ENCODE measurements at regions not wholly inside any gene's neighbourhood (a gene's known extent, or its start where the extent isn't known, plus 50 kb on each side); places are given as distances from the start of the nearest gene placed in this dataset.

DNA sequence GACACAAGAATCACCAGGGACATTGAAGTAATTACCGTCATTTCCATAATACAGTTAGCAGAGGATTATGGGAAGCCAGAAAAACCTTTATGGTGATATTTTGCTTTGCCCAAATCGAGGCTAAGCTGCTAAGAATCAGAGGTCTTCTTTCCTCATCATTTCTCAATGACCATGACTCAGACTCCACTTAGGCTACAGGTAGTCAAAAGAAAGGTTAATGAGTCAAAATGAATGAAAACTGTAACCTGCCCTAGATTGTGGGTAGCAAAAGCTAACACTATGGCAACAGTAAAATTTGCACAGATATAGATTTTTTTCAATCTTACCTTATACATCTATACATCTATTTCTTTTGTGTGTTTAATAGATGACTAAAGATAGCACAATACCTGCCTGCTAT, 185.8 kb downstream of the CARTPT start:
- Histone ChIP-seq H3K36me3 (replicated peaks in 1 of 2) (no peaks in the 10 kb centered on the region), H3K27ac (no peak overlapping the region), H3K27me3 (no peaks in the 10 kb centered on the region), H3K9me3 (replicated peaks in 1 of 3) (no peaks in the 10 kb centered on the region), H3K4me3 (no peak overlapping the region), H3K4me1 (replicated peaks in 1 of 2) (peaks cover 8 to 9% of the 10 kb centered on the region in 2 donors)
- intact Hi-C loops (cut with DNase I): no loop called here
- TF ChIP-seq, protein P1, sequence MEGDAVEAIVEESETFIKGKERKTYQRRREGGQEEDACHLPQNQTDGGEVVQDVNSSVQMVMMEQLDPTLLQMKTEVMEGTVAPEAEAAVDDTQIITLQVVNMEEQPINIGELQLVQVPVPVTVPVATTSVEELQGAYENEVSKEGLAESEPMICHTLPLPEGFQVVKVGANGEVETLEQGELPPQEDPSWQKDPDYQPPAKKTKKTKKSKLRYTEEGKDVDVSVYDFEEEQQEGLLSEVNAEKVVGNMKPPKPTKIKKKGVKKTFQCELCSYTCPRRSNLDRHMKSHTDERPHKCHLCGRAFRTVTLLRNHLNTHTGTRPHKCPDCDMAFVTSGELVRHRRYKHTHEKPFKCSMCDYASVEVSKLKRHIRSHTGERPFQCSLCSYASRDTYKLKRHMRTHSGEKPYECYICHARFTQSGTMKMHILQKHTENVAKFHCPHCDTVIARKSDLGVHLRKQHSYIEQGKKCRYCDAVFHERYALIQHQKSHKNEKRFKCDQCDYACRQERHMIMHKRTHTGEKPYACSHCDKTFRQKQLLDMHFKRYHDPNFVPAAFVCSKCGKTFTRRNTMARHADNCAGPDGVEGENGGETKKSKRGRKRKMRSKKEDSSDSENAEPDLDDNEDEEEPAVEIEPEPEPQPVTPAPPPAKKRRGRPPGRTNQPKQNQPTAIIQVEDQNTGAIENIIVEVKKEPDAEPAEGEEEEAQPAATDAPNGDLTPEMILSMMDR (IDR thresholded peaks at IDR 0.05): no peak
- TF ChIP-seq POLR2A (IDR thresholded peaks at IDR 0.05): no peak
- WGBS, 4 donors: 81 to 93% (median 89%) methylated on average over 2 of the region's 2 CpGs
- DNase-seq: no peak

DNA sequence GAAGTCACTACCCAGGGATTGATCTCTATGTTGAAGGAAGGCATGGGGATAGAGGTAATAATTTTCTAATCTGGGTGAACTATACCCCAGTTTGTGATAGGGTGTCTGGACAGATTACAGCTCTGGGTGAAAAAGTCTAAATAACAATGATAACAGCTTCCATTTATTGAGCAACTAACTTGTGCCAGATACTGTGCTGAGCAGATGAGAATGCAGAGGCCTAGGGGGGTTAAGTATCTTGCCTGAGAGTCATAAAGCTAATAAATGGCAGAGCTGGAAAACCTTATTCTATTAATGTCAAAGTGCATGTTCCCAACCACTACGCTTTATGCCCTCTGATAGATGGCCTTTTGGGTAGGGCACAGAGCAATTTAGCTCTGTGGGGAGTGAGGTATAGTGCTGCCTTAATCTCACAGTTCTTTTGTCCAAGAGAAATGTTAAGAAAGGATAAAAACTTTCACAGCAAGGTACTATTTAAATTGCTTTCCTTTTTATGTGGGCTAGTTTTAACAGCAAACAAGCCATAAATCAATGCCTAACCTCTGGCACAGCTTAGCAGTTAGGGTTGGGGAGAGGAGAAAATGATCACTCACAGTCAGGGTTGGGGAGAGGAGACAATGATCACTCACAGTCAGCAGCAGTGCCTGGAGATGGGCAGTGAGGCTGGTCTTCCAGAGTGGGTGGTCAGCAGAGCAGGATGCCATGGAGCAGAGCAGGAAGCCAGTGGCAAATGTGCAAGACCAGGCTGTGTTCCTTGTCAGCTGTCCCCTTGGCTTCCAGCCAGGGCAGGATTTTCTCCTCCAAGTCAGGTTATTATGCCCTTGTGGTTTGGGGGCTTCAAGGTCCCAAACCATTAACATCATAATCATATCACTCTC, 187.0 kb downstream of the CARTPT start:
- H3K36me3 ChIP-seq (replicated peaks in 1 of 2): no peaks in the 10 kb centered on the region
- TF ChIP-seq POLR2A (IDR thresholded peaks at IDR 0.05): no peak
- TF ChIP-seq, protein P1 (IDR thresholded peaks at IDR 0.05): no peak
- no peak overlapping the region for H3K4me3 ChIP-seq
- DNase-seq: peak in 2 of 7 donors; percentile 17 to 57
- WGBS, 4 donors: 79 to 92% (median 84%) methylated on average over 1 of the region's 1 CpG
- peaks cover 8 to 9% of the 10 kb centered on the region in 2 donors for H3K4me1 ChIP-seq (replicated peaks in 1 of 2)
- H3K9me3 ChIP-seq (replicated peaks in 1 of 3): no peaks in the 10 kb centered on the region
- H3K27ac ChIP-seq: no peak overlapping the region
- H3K27me3 ChIP-seq: no peaks in the 10 kb centered on the region
- intact Hi-C loops (cut with DNase I): no loop called here

DNA sequence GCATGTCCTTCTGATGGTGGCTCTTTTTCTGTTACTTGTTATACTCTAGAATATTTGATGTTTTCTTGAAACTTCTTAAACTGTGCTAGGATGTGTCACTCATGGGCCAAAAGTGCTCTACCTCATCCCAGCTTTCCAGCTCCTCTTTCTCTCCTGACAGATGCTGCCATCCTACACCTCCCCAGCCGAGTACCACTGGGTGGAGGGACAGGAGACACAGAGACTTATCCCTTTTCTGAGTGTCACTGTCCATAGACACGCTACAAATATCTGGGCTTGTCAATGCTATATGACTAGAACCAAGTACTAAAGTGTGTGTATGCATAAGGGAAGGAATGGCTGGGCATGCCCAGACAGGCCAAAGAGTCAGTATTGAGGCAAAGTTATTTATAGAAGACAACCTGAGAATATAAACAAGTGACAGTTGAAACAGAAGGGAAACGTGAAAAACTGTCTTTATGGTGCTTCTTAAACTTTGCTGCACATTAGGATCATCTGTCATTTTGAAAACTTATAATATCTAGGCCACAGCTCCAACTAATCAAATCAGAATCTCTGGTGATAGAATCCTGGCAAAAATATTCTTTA, 188.0 kb downstream of the CARTPT start:
- Histone ChIP-seq H3K4me3 (no peak overlapping the region), H3K4me1 (replicated peaks in 1 of 2) (peaks cover 8 to 9% of the 10 kb centered on the region in 2 donors), H3K36me3 (replicated peaks in 1 of 2) (no peaks in the 10 kb centered on the region), H3K9me3 (replicated peaks in 1 of 3) (no peaks in the 10 kb centered on the region), H3K27me3 (no peaks in the 10 kb centered on the region), H3K27ac (no peak overlapping the region)
- intact Hi-C loops (cut with DNase I): no loop called here
- TF ChIP-seq POLR2A (IDR thresholded peaks at IDR 0.05): no peak
- TF ChIP-seq, protein P1 (IDR thresholded peaks at IDR 0.05): no peak
- DNase-seq: no peak
- WGBS, 4 donors: 62 to 77% (median 65%) methylated on average over 3 of the region's 3 CpGs

DNA sequence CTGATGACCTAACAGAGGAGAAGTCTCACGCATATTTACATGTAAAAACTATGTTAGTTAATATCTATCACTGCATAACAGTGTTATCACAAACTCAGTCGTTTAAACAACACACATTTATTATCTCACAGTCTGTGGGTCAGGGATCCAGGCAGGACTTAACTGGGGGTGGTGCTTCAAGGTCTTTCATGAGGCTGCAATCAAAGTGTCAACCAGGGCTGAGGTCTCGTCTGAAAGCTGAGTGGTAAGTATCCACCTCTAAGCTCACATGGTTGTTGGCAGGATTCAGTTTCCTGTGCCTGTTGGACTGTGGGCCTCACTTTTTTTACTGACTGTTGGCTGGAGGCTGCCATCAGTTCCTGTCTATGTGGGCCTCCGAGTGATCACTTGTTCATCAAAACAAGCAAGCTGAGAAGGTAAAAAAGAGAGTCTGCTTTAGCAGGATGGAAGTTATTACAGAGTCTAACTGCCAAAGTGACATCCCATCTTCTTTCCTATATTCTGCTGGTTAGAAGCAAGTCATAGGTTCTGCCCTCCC, 188.6 kb downstream of the CARTPT start:
- H3K9me3 ChIP-seq (replicated peaks in 1 of 3): no peaks in the 10 kb centered on the region
- no peak for TF ChIP-seq POLR2A (IDR thresholded peaks at IDR 0.05)
- TF ChIP-seq, protein P1 (IDR thresholded peaks at IDR 0.05): no peak
- no peaks in the 10 kb centered on the region for H3K36me3 ChIP-seq (replicated peaks in 1 of 2)
- no peak overlapping the region for H3K4me3 ChIP-seq
- peaks cover 8 to 9% of the 10 kb centered on the region in 2 donors for H3K4me1 ChIP-seq (replicated peaks in 1 of 2)
- no peak for DNase-seq
- H3K27me3 ChIP-seq: no peaks in the 10 kb centered on the region
- no peak overlapping the region for H3K27ac ChIP-seq
- intact Hi-C loops (cut with DNase I): no loop called here
- WGBS, 4 donors: 55 to 62% (median 58%) methylated on average over 4 of the region's 4 CpGs
